RWPE1 (cell line): ENCODE measurements at regions not wholly inside any gene's neighbourhood (a gene's known extent, or its start where the extent isn't known, plus 50 kb on each side); places are given as distances from the start of the nearest gene placed in this dataset.

Source experiments
- CTCF ChIA-PET: fragments of 350-600 bp; sonication (Branson Sonifier 250); formaldehyde crosslinking; extraction: SDS; loops from one replicate; lab custom pipeline; 2021; lab: Yijun Ruan, JAX
- POLR2A ChIA-PET: fragments of 400-600 bp; formaldehyde crosslinking; extraction: SDS; loops from one replicate; lab custom pipeline; 2020; ENCODE audit warnings: antibody characterized with exemption; ENCODE audit not compliant: low non-redundant PET; lab: Yijun Ruan, JAX
- DNase-seq: peaks from one replicate; pipeline ENCODE4 v3.0.0; 2012; ENCODE audit warnings: low spot score
- H3K27ac ChIP-seq: fragments of 450-650 bp; 2 replicates; pipeline ENCODE4 v1.5.1; 2017
- CTCF ChIP-seq: fragments of 450-650 bp; conservative IDR thresholded peaks from 2 replicates; pipeline ENCODE4 v1.5.1; 2017; ENCODE audit warnings: low read depth, mild to moderate bottlenecking

DNA sequence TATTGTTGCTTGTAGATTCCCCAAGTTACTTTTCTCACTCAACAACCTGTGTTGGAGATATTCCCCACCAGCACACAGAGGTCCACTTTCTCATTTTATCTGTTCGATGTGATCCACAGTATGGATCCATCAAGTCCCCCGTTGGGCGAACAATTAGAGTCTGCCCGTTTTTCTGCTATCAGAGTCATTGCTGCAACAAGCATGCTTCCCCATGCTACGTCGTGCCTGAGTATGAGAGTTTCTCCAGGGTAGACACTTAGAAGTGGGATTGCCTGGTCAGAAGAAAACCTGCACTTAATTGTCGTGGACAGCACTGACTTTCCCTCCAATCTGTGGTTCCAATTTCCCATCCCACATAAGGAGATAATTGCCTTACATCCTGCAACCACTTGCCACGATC, 62.7 kb upstream of the SHOX start:
- no peak for TF ChIP-seq CTCF
- H3K27ac ChIP-seq = no peak overlapping the region
- ChIA-PET CTCF (no interaction called here), POLR2A (no interaction called here)
- DNase-seq = no peak

- ChIA-PET CTCF (no interaction called here), POLR2A (no interaction called here)
- H3K27ac ChIP-seq = no peak overlapping the region
- TF ChIP-seq CTCF = no peak
- no peak for DNase-seq
Observed at GRCh38 chrX:568311-568710, 62.3 kb upstream of the SHOX start.

DNA sequence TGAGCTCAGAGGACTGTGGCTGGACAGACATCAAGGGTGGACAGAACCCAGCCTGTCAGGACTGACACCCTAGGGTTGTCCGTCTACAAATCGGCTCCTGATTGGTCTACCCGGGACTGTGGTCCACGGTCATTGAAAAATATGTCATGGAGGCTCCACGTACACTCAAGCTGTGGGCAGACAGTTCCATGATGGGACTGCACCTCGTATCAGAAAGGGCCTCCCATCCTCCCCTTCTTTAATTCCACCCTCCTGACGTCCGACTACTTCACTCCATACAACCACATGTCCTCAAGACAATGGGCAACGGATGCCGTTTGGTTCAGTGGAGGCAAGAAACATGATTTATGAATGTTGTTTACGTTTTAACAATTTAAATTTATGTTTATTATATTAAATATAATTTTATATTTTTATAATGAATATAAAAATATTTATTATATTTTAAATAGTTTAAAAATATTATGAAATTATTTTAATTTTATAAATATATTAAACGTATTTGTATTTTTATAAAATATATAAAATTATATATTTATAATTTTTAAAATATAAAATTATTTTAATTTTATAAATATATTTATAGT, 58.0 kb upstream of the SHOX start:
- ChIA-PET CTCF (no interaction called here), POLR2A (no interaction called here)
- no peak overlapping the region for H3K27ac ChIP-seq
- TF ChIP-seq CTCF = no peak
- DNase-seq = no peak

DNA sequence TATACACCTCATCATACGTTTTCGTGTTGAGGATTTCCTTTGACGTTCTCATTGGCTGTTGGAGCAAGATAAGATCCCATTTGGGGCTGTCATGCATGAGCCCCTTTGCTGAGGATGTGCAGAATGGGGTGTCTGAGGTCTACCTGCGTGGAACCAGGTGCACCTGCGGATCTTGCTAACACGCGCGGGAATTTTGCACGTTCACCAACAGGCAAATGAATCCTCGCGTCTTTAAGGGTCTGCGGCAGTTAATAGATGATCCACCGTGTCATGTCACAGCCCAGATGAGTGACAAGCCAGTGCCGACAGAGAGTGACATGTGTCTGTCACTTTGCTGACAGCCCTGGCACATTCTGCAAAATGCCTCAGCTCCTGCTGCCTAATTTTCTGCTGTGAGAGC, 56.3 kb upstream of the SHOX start:
- no peak for DNase-seq
- POLR2A ChIA-PET = no interaction called here
- H3K27ac ChIP-seq = no peak overlapping the region
- CTCF ChIA-PET = no interaction called here
- no peak for TF ChIP-seq CTCF

GRCh38 chrX:574830-575229, 55.8 kb upstream of the SHOX start:
- no peak for TF ChIP-seq CTCF
- POLR2A ChIA-PET = no interaction called here
- CTCF ChIA-PET = no interaction called here
- H3K27ac ChIP-seq = no peak overlapping the region
- no peak for DNase-seq

GRCh38 chrX:576904-577560, 53.6 kb upstream of the SHOX start:
- POLR2A ChIA-PET = no interaction called here

More at GRCh38 chrX:576904-577560, 53.6 kb upstream of the SHOX start:
- DNase-seq = no peak
- H3K27ac ChIP-seq = no peak overlapping the region
- CTCF ChIA-PET = no interaction called here
- TF ChIP-seq CTCF = no peak
